Activated CD8-positive, alpha-beta T cell treated with anti-CD3 and anti-CD28 coated beads, Interleukin-2, amount 10 ng/mL, durations not matched to agents 7 days and 5 days (primary cell): ENCODE measurements at regions not wholly inside any gene's neighbourhood (a gene's known extent, or its start where the extent isn't known, plus 50 kb on each side); places are given as distances from the start of the nearest gene placed in this dataset.

ENCODE experiments used
- ATAC-seq: fragments of 150-1000 bp; cut with Tn5 transposase; one replicate; pipeline ENCODE4 v1.10.0; 2021; ENCODE audit warnings: moderate library complexity
- CTCF ChIA-PET: fragments of 350-600 bp; sonication (Branson Sonifier 250); formaldehyde crosslinking; loops from one replicate; lab custom pipeline; 2021; ENCODE audit warnings: antibody characterized with exemption; lab: Charles Lee
- POLR2A ChIA-PET: fragments of 350-600 bp; sonication (Branson Sonifier 250); formaldehyde crosslinking; loops from one replicate; lab custom pipeline; 2021; ENCODE audit warnings: antibody characterized with exemption; lab: Charles Lee
- DNase-seq: peaks from one replicate; pipeline ENCODE4 v3.0.0-alpha.2; 2020
- H3K27ac Mint-ChIP-seq: one replicate; pipeline ENCODE4 v1.8.0; 2021; ENCODE audit warnings: mild to moderate bottlenecking, mixed read lengths
- H3K27me3 Mint-ChIP-seq: one replicate; pipeline ENCODE4 v1.8.0; 2021; ENCODE audit warnings: low read depth, mixed read lengths
- H3K36me3 Mint-ChIP-seq: one replicate; pipeline ENCODE4 v1.8.0; 2021; ENCODE audit warnings: low read depth, mixed read lengths
- H3K4me1 Mint-ChIP-seq: one replicate; pipeline ENCODE4 v1.8.0; 2021; ENCODE audit warnings: low read depth, mixed read lengths
- H3K4me3 Mint-ChIP-seq: one replicate; pipeline ENCODE4 v1.8.0; 2021; ENCODE audit warnings: mild to moderate bottlenecking, mixed read lengths
- H3K9me3 Mint-ChIP-seq: one replicate; pipeline ENCODE4 v1.8.0; 2022; ENCODE audit warnings: mixed read lengths; ENCODE audit not compliant: insufficient read depth

- Mint-ChIP-seq H3K9me3 (no peaks in the 10 kb centered on the region), H3K4me3 (no peak overlapping the region), H3K36me3 (no peaks in the 10 kb centered on the region), H3K4me1 (no peaks in the 10 kb centered on the region), H3K27me3 (no peaks in the 10 kb centered on the region), H3K27ac (no peak overlapping the region)
- DNase-seq = no peak
- ATAC-seq = no peak
- ChIA-PET POLR2A (no interaction called here), CTCF (no interaction called here)
These were observed 321.2 kb downstream of the WDR72 start for GRCh38 chr15:53437985-53438841.

GRCh38 chr15:53437366-53437765 lies 322.1 kb downstream of the WDR72 start:
- no peaks in the 10 kb centered on the region for H3K9me3 Mint-ChIP-seq
- ChIA-PET POLR2A (no interaction called here), CTCF (no interaction called here)
- H3K27ac Mint-ChIP-seq = no peak overlapping the region
- no peak for ATAC-seq
- H3K4me1 Mint-ChIP-seq = no peaks in the 10 kb centered on the region
- H3K36me3 Mint-ChIP-seq = no peaks in the 10 kb centered on the region
- no peak for DNase-seq
- H3K27me3 Mint-ChIP-seq = no peaks in the 10 kb centered on the region
- no peak overlapping the region for H3K4me3 Mint-ChIP-seq

- POLR2A ChIA-PET = no interaction called here
- Mint-ChIP-seq H3K4me3 (no peak overlapping the region), H3K27me3 (no peaks in the 10 kb centered on the region), H3K36me3 (no peaks in the 10 kb centered on the region), H3K9me3 (no peaks in the 10 kb centered on the region), H3K4me1 (no peaks in the 10 kb centered on the region), H3K27ac (no peak overlapping the region)
- ATAC-seq = no peak
- CTCF ChIA-PET = no interaction called here
- DNase-seq = no peak
These were observed 325.2 kb downstream of the WDR72 start for GRCh38 chr15:53434174-53434678.

GRCh38 chr15:53416219-53416940 lies 343.1 kb downstream of the WDR72 start:
- H3K9me3 Mint-ChIP-seq = no peaks in the 10 kb centered on the region
- H3K4me3 Mint-ChIP-seq = no peak overlapping the region
- ChIA-PET POLR2A (no interaction called here), CTCF (no interaction called here)
- H3K36me3 Mint-ChIP-seq = no peaks in the 10 kb centered on the region
- H3K27ac Mint-ChIP-seq = no peak overlapping the region
- no peaks in the 10 kb centered on the region for H3K27me3 Mint-ChIP-seq
- DNase-seq (no peak), ATAC-seq (no peak)
- H3K4me1 Mint-ChIP-seq = no peaks in the 10 kb centered on the region

GRCh38 chr15:53414167-53414566 lies 345.3 kb downstream of the WDR72 start:
- POLR2A ChIA-PET = no interaction called here

GRCh38 chr15:53412542-53412941 lies 346.9 kb downstream of the WDR72 start:
- Mint-ChIP-seq H3K36me3 (no peaks in the 10 kb centered on the region), H3K4me1 (no peaks in the 10 kb centered on the region), H3K4me3 (no peak overlapping the region), H3K27me3 (no peaks in the 10 kb centered on the region), H3K9me3 (no peaks in the 10 kb centered on the region), H3K27ac (no peak overlapping the region)
- ATAC-seq (no peak), DNase-seq (no peak)
- POLR2A ChIA-PET = no interaction called here
- CTCF ChIA-PET = no interaction called here

More at GRCh38 chr15:53414167-53414566, 345.3 kb downstream of the WDR72 start:
- no peak overlapping the region for H3K27ac Mint-ChIP-seq
- no peaks in the 10 kb centered on the region for H3K9me3 Mint-ChIP-seq
- ATAC-seq (no peak), DNase-seq (no peak)
- CTCF ChIA-PET = no interaction called here
- no peaks in the 10 kb centered on the region for H3K4me1 Mint-ChIP-seq
- no peak overlapping the region for H3K4me3 Mint-ChIP-seq
- no peaks in the 10 kb centered on the region for H3K36me3 Mint-ChIP-seq
- no peaks in the 10 kb centered on the region for H3K27me3 Mint-ChIP-seq

- Mint-ChIP-seq H3K27ac (no peak overlapping the region), H3K4me1 (no peaks in the 10 kb centered on the region), H3K9me3 (no peaks in the 10 kb centered on the region), H3K27me3 (no peaks in the 10 kb centered on the region), H3K4me3 (no peak overlapping the region), H3K36me3 (no peaks in the 10 kb centered on the region)
- DNase-seq = no peak
- ATAC-seq = no peak
- ChIA-PET CTCF (no interaction called here), POLR2A (no interaction called here)
These were observed 354.5 kb downstream of the WDR72 start for GRCh38 chr15:53404930-53405493.

GRCh38 chr15:53401503-53401902 lies 358.0 kb downstream of the WDR72 start:
- no peaks in the 10 kb centered on the region for H3K4me1 Mint-ChIP-seq
- no peak for DNase-seq
- no peak overlapping the region for H3K27ac Mint-ChIP-seq
- ATAC-seq = no peak
- H3K36me3 Mint-ChIP-seq = no peaks in the 10 kb centered on the region
- no peaks in the 10 kb centered on the region for H3K27me3 Mint-ChIP-seq
- ChIA-PET POLR2A (no interaction called here), CTCF (no interaction called here)
- H3K9me3 Mint-ChIP-seq = no peaks in the 10 kb centered on the region
- no peak overlapping the region for H3K4me3 Mint-ChIP-seq

- H3K27ac Mint-ChIP-seq = no peak overlapping the region
- H3K4me1 Mint-ChIP-seq = no peaks in the 10 kb centered on the region
- H3K36me3 Mint-ChIP-seq = no peaks in the 10 kb centered on the region
- ATAC-seq (no peak), DNase-seq (no peak)
- no peaks in the 10 kb centered on the region for H3K9me3 Mint-ChIP-seq
- no peak overlapping the region for H3K4me3 Mint-ChIP-seq
- ChIA-PET CTCF (no interaction called here), POLR2A (no interaction called here)
- no peaks in the 10 kb centered on the region for H3K27me3 Mint-ChIP-seq
These were observed 358.5 kb downstream of the WDR72 start for GRCh38 chr15:53400986-53401385.

- Mint-ChIP-seq H3K9me3 (no peaks in the 10 kb centered on the region), H3K27me3 (no peaks in the 10 kb centered on the region), H3K36me3 (no peaks in the 10 kb centered on the region), H3K4me1 (no peaks in the 10 kb centered on the region), H3K27ac (no peak overlapping the region), H3K4me3 (no peak overlapping the region)
- DNase-seq (no peak), ATAC-seq (no peak)
- ChIA-PET CTCF (no interaction called here), POLR2A (no interaction called here)
These were observed 362.3 kb downstream of the WDR72 start for GRCh38 chr15:53397041-53397616.

GRCh38 chr15:53395871-53396270 lies 363.6 kb downstream of the WDR72 start:
- H3K9me3 Mint-ChIP-seq = no peaks in the 10 kb centered on the region
- ATAC-seq = no peak
- ChIA-PET POLR2A (no interaction called here), CTCF (no interaction called here)
- no peak for DNase-seq
- no peak overlapping the region for H3K4me3 Mint-ChIP-seq
- H3K4me1 Mint-ChIP-seq = no peaks in the 10 kb centered on the region
- no peaks in the 10 kb centered on the region for H3K36me3 Mint-ChIP-seq
- H3K27me3 Mint-ChIP-seq = no peaks in the 10 kb centered on the region
- H3K27ac Mint-ChIP-seq = no peak overlapping the region

GRCh38 chr15:53390549-53390948 lies 368.9 kb downstream of the WDR72 start:
- H3K36me3 Mint-ChIP-seq = no peaks in the 10 kb centered on the region
- no peaks in the 10 kb centered on the region for H3K27me3 Mint-ChIP-seq
- no peaks in the 10 kb centered on the region for H3K9me3 Mint-ChIP-seq
- H3K4me3 Mint-ChIP-seq = no peak overlapping the region
- DNase-seq (no peak), ATAC-seq (no peak)
- CTCF ChIA-PET = no interaction called here
- H3K4me1 Mint-ChIP-seq = no peaks in the 10 kb centered on the region
- no peak overlapping the region for H3K27ac Mint-ChIP-seq
- POLR2A ChIA-PET = no interaction called here
